Smooth muscle cell (in vitro differentiated cells): ENCODE measurements at regions not wholly inside any gene's neighbourhood (a gene's known extent, or its start where the extent isn't known, plus 50 kb on each side); places are given as distances from the start of the nearest gene placed in this dataset.

ENCODE experiments used
- DNase-seq: peaks from one replicate; lab custom pipeline; 2025; ENCODE audit not compliant: unreplicated experiment; lab: John Stamatoyannopoulos, UW
- H2AFZ ChIP-seq: fragments of 200-600 bp; sonication (generic); 2 replicates; pipeline ENCODE4 v1.6.0; 2016; ENCODE audit warnings: antibody characterized with exemption, low read depth, mild to moderate bottlenecking
- H3F3A ChIP-seq: fragments of 200-600 bp; sonication (generic); 2 replicates; pipeline ENCODE4 v1.6.0; 2017; ENCODE audit warnings: antibody characterized with exemption, low read depth
- H3K27ac ChIP-seq: fragments of 200-600 bp; sonication (generic); 2 replicates; pipeline ENCODE4 v1.5.1; 2016; ENCODE audit warnings: low read depth, mild to moderate bottlenecking
- H3K27me3 ChIP-seq: fragments of 200-600 bp; sonication (generic); 2 replicates; pipeline ENCODE4 v1.6.1; 2016; ENCODE audit warnings: low read depth, mild to moderate bottlenecking
- H3K36me3 ChIP-seq: fragments of 200-600 bp; sonication (generic); 2 replicates; pipeline ENCODE4 v1.5.1; 2016; ENCODE audit warnings: low read depth
- H3K4me1 ChIP-seq: fragments of 200-600 bp; sonication (generic); 2 replicates; pipeline ENCODE4 v1.5.1; 2016; ENCODE audit warnings: low read depth
- H3K4me2 ChIP-seq: fragments of 200-600 bp; sonication (generic); 2 replicates; pipeline ENCODE4 v1.6.0; 2016; ENCODE audit warnings: mild to moderate bottlenecking
- H3K4me3 ChIP-seq: fragments of 200-600 bp; sonication (generic); 2 replicates; pipeline ENCODE4 v1.5.1; 2016; ENCODE audit warnings: mild to moderate bottlenecking
- H3K79me2 ChIP-seq: fragments of 200-600 bp; sonication (generic); 2 replicates; pipeline ENCODE4 v1.6.0; 2016; ENCODE audit warnings: low read depth, mild to moderate bottlenecking
- H3K9ac ChIP-seq: fragments of 200-600 bp; sonication (generic); 2 replicates; pipeline ENCODE4 v1.6.0; 2016; ENCODE audit warnings: low read depth
- H3K9me3 ChIP-seq: fragments of 200-600 bp; sonication (generic); replicated peaks from 2 replicates; pipeline ENCODE4 v1.5.1; 2016; ENCODE audit warnings: low read depth
- H4K20me1 ChIP-seq: fragments of 200-600 bp; sonication (generic); 2 replicates; pipeline ENCODE4 v1.6.0; 2016; ENCODE audit warnings: low read depth
- CTCF ChIP-seq: fragments of 200-600 bp; sonication (generic); IDR thresholded peaks from 2 replicates; pipeline ENCODE4 v1.5.1; 2017; ENCODE audit warnings: borderline replicate concordance, mild to moderate bottlenecking, antibody characterized with exemption; ENCODE audit not compliant: insufficient read depth, poor library complexity, severe bottlenecking
- WGBS: methylation state at CpG from one replicate; pipeline ENCODE4 v1.1.7; 2016; ENCODE audit warnings: low lambda C conversion rate; 5-methylcytosine and 5-hydroxymethylcytosine counted together

- Histone ChIP-seq H3K79me2 (no peaks in the 10 kb centered on the region), H3K4me1 (no peaks in the 10 kb centered on the region), H3K27me3 (no peaks in the 10 kb centered on the region), H3K9me3 (no peaks in the 10 kb centered on the region), H3K4me2 (no peak overlapping the region), H2AFZ (no peak overlapping the region), H4K20me1 (no peaks in the 10 kb centered on the region), H3K9ac (no peak overlapping the region), H3F3A (no peaks in the 10 kb centered on the region), H3K36me3 (no peaks in the 10 kb centered on the region), H3K27ac (no peak overlapping the region), H3K4me3 (no peak overlapping the region)
- no peak for TF ChIP-seq CTCF
- 83% methylated on average over 2 of the region's 2 CpGs for WGBS
- DNase-seq: no peak
Observed at GRCh38 chr5:103330875-103331274, 72.3 kb downstream of the MACIR start.
